VCaP (cell line): ENCODE measurements at regions not wholly inside any gene's neighbourhood (a gene's known extent, or its start where the extent isn't known, plus 50 kb on each side); places are given as distances from the start of the nearest gene placed in this dataset.

Experiments used
- H3K27ac ChIP-seq: fragments of 450-650 bp; 2 replicates; pipeline ENCODE4 v1.5.1; 2017
- CTCF ChIP-seq: fragments of 450-650 bp; conservative IDR thresholded peaks from 2 replicates; pipeline ENCODE4 v1.5.1; 2017; ENCODE audit warnings: mild to moderate bottlenecking, moderate library complexity

GRCh38 chr2:155622443-155622842 lies 710.1 kb downstream of the NR4A2 start:
- TF ChIP-seq CTCF = no peak
- no peak overlapping the region for H3K27ac ChIP-seq

GRCh38 chr2:155600914-155601760 lies 731.4 kb downstream of the NR4A2 start:
- no peak overlapping the region for H3K27ac ChIP-seq
- no peak for TF ChIP-seq CTCF

- TF ChIP-seq CTCF = no peak
These were observed 732.2 kb downstream of the NR4A2 start for GRCh38 chr2:155600296-155600695.

GRCh38 chr2:155599834-155600233 lies 732.7 kb downstream of the NR4A2 start:
- H3K27ac ChIP-seq = no peak overlapping the region
- TF ChIP-seq CTCF = no peak

More at GRCh38 chr2:155600296-155600695, 732.2 kb downstream of the NR4A2 start:
- no peak overlapping the region for H3K27ac ChIP-seq

- no peak overlapping the region for H3K27ac ChIP-seq
- TF ChIP-seq CTCF = no peak
These were observed 748.8 kb downstream of the NR4A2 start for GRCh38 chr2:155583674-155584195.

GRCh38 chr2:155574941-155575340 lies 757.6 kb downstream of the NR4A2 start:
- no peak overlapping the region for H3K27ac ChIP-seq
- TF ChIP-seq CTCF = no peak

GRCh38 chr2:155547571-155547970 lies 785.0 kb downstream of the NR4A2 start:
- no peak overlapping the region for H3K27ac ChIP-seq
- no peak for TF ChIP-seq CTCF
